NOMO-1 treated with DMSO at 0.1 percent for 48 hours (cell line): ENCODE measurements at regions not wholly inside any gene's neighbourhood (a gene's known extent, or its start where the extent isn't known, plus 50 kb on each side); places are given as distances from the start of the nearest gene placed in this dataset.
"Not testable (repeated sequence)": the region's sequence is repeated elsewhere in the genome, so short reads cannot be mapped to it uniquely, and the experiment has no call there.

Experiments
- DNase-seq: peaks from one replicate; lab custom pipeline; 2025; ENCODE audit not compliant: unreplicated experiment; lab: John Stamatoyannopoulos, UW

DNA sequence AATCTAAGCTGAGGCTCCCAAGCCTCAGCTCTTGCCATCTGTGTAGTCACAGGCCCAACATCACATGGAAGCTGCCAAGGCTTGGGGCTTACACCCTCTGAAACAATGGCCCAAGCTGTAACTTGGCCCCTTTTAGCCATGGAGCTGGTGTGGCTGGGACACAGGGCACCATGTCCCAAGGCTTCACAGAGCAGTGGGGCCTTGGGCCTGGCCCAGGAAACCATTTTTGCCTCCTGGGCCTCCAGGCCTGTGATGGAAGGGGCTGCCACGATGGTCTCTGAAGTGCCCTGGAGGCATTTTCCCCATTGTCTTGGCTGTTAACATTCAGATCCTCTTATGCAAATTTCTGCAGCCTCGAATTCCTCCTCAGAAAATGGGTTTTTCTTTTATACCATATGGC, 952.3 kb upstream of the GOT2 start:
- no peak for DNase-seq

- DNase-seq = no peak
Observed at GRCh38 chr16:59684911-59685310, 950.8 kb upstream of the GOT2 start.

- no peak for DNase-seq
Observed at GRCh38 chr16:59683709-59684108, 949.6 kb upstream of the GOT2 start.

- DNase-seq = no peak
Observed at GRCh38 chr16:59665618-59666220, 931.6 kb upstream of the GOT2 start.

DNA sequence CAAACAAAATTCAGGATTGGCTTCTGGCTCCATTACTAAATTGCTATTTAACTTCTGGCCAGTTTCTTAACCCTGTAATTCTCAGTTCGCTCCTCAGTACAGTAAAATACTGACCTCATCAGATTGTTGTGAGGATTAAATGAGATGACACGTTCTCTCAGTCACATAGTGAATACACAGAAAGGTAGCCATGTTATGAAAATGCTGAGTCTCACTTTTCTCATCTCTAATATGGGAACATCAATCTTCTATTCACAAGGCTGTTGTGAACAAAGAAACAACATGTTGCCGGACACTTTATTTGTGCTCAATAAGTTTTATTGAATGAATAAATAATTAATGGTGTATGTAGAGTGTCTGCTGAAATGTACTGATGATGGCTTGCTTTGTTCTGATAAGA, 924.5 kb upstream of the GOT2 start:
- no peak for DNase-seq

- no peak for DNase-seq
Observed at GRCh38 chr16:59655031-59655430, 920.9 kb upstream of the GOT2 start.

GRCh38 chr16:59654455-59654854, 920.3 kb upstream of the GOT2 start:
- DNase-seq = no peak

- DNase-seq = no peak
Observed at GRCh38 chr16:59651662-59652061, 917.5 kb upstream of the GOT2 start.

GRCh38 chr16:59645194-59645593, 911.1 kb upstream of the GOT2 start:
- no peak for DNase-seq

DNA sequence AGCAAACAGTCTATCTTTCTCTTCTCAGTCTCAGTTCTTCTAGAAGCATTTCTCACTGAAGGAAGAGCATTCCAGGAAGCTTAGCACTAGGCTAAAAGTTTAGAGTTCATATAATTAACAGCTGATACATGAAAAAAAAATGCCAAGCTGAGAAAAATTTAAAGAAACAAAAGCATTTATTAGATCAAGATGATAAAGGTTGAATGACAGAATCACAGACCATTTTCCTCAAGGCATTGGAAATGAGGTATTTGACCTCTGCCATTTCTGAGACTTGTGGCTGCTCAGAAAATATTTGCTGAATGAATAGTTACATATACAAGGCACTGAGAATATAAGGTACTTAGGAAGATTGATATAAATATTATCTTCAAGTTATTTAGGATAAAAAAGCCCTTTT, 901.6 kb upstream of the GOT2 start:
- DNase-seq = no peak

DNA sequence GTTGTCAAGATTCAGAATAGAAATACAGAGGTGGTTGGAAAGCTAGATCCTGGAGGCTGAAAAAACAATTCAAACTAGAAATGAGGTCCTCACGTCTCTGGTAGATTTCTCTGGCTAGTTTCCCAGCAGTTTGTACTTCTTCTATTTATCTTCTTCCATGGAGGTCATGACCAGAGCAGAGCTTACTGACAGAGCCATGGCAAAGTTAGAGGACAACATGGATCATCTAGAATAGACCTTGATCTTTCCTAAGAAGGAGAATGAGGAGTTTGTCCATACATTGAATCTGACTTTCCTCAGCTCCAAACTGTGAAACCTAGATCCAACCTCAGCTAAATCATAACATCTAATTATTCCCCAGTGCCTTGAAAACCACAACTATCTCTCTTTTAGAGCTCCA, 900.8 kb upstream of the GOT2 start:
- no peak for DNase-seq

DNA sequence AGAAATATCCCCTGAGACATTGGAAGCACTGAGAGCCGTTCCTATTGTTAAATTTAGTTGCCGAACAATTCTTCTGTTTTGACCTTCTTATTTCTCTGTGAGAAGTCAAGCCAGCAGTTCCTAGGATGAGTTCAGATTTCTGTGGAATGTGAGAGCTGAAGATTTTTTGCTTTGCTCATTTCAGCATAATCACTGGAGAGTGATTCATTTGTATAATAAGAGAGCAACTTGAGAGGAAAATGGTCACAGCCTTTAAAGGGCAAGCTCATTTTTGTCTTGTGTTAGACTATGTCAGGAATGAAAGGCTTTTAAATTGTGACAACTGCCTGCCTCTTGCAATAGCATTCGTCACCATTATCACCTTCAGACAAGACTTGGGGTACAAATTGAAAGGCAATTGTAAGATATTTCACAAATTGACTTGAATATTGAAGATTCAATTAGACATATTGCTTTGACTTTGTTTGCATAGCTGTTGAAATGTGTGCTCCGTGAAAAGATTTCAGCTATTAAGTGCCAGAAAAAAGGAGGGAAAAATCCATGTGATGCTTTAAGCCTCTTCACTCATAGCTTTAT, 900.0 kb upstream of the GOT2 start:
- no peak for DNase-seq

GRCh38 chr16:59632276-59632855, 898.2 kb upstream of the GOT2 start:
- no peak for DNase-seq

DNA sequence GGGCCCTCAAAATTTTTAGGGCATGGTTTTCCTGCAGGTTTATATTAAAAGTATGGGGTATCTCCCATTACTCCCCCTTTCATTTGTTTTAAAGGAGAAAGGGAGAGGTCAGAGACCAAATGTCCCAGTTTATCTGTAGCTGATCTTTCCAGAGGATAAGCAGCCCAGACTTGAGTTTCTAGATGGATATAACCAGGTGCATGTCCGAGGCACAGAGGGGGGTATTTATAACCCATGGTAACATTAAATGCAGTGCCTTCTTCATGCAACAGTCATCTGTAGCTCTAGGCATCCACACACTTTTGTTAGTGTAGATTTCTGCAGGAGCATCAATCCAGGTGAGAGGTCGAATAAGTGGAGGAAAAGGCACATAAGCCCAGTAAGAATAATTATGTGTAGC, 890.3 kb upstream of the GOT2 start:
- DNase-seq = not testable (repeated sequence)

GRCh38 chr16:59614466-59615240, 880.5 kb upstream of the GOT2 start:
- DNase-seq = no peak

DNA sequence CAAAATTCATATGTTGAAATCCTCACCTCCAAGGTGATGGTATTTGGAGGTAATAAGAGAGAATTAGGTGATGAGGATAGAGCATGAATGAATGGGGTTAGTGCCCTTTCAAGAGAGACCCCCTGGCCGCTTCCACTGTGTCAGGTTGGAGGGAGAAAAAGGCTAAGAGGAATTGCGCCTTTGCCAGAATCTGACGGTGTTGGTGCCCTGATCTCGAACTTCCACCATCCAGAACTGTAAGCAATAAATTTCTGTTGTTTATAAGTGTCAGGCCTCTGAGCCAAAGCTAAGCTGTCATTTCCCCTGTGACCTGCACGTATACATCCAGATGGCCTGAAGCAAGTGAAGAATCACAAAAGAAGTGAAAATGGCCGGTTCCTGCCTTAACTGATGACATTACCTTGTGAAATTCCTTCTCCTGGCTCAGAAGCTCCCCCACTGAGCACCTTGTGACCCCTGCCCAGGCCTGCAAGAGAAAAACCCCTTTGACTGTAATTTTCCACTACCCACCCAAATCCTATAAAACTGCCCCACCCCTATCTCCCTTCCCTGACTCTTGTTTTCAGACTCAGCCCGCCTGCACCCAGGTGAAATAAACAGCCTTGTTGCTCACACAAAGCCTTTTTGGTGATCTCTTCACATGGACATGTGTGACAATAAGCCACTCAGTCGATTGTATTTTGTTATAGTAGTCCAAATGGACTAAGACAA, 878.9 kb upstream of the GOT2 start:
- DNase-seq = not testable (repeated sequence)

DNA sequence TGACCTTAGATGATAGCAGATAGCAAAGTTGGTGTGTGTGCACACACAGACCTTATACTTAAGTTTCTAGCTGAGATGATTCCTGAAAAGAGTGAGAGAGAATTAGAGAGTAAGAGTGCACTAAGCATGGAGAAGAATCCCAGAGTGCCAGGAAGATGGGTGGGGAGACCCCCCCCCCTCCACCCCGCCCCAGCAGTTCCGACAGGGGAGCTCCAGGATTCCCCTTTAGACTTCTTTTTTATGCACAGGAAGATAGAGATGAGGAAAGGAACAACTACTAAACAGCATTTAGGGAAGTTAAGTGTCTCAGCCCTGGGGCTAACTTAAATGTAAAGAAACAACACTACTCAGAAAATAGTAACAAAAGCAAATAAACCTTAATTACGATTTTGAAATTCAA, 878.0 kb upstream of the GOT2 start:
- DNase-seq = no peak

- DNase-seq = no peak
Observed at GRCh38 chr16:59611556-59611955, 877.4 kb upstream of the GOT2 start.

GRCh38 chr16:59605706-59606105, 871.6 kb upstream of the GOT2 start:
- peak; percentile 41 for DNase-seq

DNA sequence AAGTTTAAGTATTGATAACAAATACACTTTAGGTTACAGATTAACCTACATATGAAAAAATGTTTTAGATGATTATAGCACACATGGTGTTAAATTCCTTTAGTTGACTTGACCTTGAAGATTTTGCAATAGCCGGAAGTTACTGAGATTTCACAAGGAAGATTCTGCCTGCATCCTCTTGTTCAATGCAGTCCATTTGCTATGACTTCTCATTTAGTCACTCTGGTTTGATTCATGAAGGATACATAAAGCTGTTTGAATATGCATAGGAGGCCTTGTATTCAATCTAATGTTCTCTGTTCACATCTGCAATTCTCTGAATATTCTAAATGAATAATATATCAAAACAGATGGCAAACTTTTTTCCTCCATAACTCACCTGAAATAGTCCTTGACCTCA, 870.2 kb upstream of the GOT2 start:
- peak; percentile 7 for DNase-seq

DNA sequence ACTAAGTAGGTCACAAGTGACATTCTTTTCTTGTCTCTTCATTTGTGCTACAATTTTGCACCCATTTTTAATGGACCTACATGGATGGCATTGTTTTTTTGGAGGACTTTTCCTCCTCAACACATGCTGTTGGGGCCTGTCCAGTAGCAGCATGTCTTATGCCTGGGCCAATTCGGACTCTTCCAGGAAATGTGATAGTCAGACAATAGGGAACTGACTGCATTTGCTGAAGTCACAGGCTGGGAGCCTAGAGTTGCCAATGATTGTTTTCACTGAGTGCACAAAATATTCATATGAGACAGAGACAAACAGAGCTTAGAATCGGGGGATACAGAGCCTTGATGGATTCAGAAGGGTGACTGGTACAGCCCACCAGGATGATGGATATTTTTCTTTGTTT, 867.3 kb upstream of the GOT2 start:
- DNase-seq = no peak

DNA sequence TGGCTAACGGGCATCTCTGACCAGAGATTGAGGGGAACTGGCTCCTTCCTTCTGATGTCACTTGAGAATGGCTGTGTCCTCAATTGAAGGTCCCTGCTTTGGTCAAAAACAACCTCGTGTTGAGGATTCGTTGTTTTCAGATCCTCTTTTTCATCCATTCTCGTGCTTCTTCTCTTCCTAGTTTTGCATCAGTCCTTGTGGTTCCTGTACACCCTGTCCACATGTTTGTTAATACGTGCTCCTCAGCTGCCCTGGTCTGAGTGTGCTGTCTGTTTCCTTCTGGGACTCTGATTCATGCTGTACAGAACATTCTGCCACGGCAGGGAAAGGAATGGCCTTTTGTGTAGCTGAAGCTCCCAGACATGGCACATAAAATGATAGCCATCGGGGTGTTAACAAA, 863.2 kb upstream of the GOT2 start:
- DNase-seq = peak; percentile 91
